AG04449 (cell line): ENCODE measurements at regions not wholly inside any gene's neighbourhood (a gene's known extent, or its start where the extent isn't known, plus 50 kb on each side); places are given as distances from the start of the nearest gene placed in this dataset.

Experiments used
- CTCF ChIA-PET: fragments of 350-600 bp; formaldehyde crosslinking; extraction: SDS; loops from one replicate; lab custom pipeline; 2021; ENCODE audit warnings: antibody characterized with exemption; lab: Yijun Ruan, JAX
- POLR2A ChIA-PET: fragments of 400-600, 350-600 bp; formaldehyde crosslinking; extraction: SDS; loops from one replicate; lab custom pipeline; 2020; ENCODE audit warnings: antibody characterized with exemption, inconsistent platforms; lab: Yijun Ruan, JAX
- DNase-seq: peaks from one replicate; pipeline ENCODE4 v3.0.0-alpha.2; 2010; ENCODE audit warnings: low read depth, low spot score
- H3K4me3 ChIP-seq: 2 replicates; pipeline ENCODE4 v1.5.1; 2011; ENCODE audit warnings: low read depth, mild to moderate bottlenecking, control low read depth, low read length
- CTCF ChIP-seq: IDR thresholded peaks from one replicate; pipeline ENCODE4 v1.5.1; 2011; ENCODE audit warnings: mild to moderate bottlenecking, moderate library complexity, low read length, control low read depth, inconsistent platforms; ENCODE audit not compliant: insufficient read depth; ENCODE audit errors: missing control alignments

DNA sequence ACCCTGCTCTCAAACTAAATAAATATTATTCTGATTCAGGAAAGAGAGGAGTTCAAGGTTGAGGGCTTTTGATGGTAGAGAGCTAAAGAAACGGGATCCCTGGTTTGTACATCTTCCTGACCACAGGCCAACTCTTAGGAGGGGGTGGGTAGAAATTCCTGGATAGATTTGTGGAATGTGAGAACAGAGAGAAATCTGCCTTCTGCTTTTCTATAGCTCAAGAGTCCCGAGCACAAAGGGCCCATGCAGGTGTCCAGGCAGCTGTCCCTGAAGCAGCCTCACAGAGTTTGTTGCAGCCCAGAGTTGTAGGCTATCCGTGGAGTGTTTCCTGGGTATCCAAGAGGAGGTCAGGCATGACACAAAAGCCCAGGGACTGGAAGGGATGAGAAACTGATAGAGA lies 198.6 kb downstream of the BCAT1 start:
- no peak overlapping the region for H3K4me3 ChIP-seq
- DNase-seq = no peak
- POLR2A ChIA-PET = no interaction called here

DNA sequence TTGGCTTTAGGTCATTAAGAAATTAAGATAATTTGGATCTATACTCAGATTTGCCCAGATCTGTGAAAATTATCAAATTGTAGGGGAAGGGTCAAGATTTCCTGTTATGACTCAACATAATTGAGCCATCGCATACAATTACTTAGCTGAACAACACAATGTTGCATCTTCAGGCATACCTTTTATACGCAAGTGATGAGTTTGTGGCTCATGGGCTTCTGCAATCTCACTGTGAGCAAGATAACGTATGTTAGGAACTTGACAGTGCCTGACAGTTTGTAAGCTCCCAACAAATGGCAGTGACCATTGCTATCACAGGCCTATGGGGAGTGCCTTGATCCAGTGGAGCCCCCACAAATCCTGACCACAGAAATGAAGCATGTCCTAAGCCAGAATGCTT lies 199.7 kb downstream of the BCAT1 start:
- POLR2A ChIA-PET = no interaction called here
- DNase-seq = no peak
- H3K4me3 ChIP-seq = no peak overlapping the region
- TF ChIP-seq CTCF = no peak
- CTCF ChIA-PET = no interaction called here

More for the DNA sequence above, 198.6 kb downstream of the BCAT1 start:
- CTCF ChIA-PET = no interaction called here
- no peak for TF ChIP-seq CTCF

DNA sequence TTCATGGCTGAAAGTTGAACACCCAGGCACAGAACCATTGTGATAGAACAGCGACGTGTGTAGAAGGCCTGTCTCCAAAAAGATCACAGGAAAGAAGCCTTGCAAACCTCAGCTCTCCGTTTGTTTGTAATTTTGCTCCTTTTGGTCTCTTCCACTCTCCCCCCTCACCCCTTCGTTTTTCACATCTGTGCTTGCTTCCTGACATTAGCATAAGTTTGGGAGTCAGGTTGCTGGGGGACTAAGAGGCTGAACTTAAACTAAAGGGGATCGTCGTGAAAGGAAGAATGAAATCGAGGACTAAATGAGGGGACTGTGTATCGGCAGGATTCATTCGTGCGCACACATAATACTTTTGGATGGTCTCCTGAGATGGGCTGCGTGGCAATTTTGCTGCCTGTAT lies 200.6 kb downstream of the BCAT1 start:
- H3K4me3 ChIP-seq = no peak overlapping the region
- ChIA-PET CTCF (no interaction called here), POLR2A (no interaction called here)

GRCh38 chr12:24746864-24747263 lies 202.0 kb downstream of the BCAT1 start:
- no peak for TF ChIP-seq CTCF
- ChIA-PET CTCF (no interaction called here), POLR2A (no interaction called here)
- no peak overlapping the region for H3K4me3 ChIP-seq
- DNase-seq = no peak

More for the DNA sequence above, 200.6 kb downstream of the BCAT1 start:
- no peak for TF ChIP-seq CTCF
- DNase-seq = no peak

DNA sequence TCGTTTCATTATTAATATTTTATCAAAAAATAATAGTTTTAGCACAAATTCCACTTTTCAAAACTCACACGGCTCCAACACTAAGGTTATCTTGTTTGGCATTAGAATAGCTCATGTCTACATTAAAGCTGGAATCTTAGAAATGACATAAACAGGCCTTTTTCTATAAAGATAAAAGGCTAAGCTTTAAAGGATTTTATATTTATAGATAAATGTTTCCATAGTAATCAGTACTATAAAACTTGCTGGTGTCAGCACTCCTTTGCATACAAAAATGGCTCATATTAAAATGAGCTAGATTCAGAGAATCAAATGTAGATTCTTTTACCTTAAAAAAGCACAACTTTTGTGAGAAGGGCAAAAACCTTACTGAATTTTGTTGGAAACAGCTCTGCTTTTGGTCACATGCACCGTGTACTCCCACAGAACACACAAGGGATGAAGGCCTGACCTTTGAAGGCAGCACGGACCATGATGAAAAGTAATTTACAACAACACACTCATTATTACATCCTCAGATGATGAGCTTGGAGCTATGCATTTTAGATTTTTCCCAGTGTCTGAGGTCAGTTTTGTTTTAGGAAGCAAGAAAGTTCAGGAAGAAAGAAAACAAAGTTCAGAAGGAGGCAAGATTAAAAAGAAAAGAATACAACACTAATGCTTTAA lies 202.8 kb downstream of the BCAT1 start:
- no peak for DNase-seq
- ChIA-PET POLR2A (no interaction called here), CTCF (interaction anchor here (1.4 kb wide), 1 partner anchor 33 kb away, joined by 6 read pairs; no protein-coding TSS in a partner anchor)
- no peak for TF ChIP-seq CTCF
- no peak overlapping the region for H3K4me3 ChIP-seq

- no peak for DNase-seq
- no peak overlapping the region for H3K4me3 ChIP-seq
- ChIA-PET POLR2A (no interaction called here), CTCF (no interaction called here)
- no peak for TF ChIP-seq CTCF
These were observed 204.7 kb downstream of the BCAT1 start for GRCh38 chr12:24743941-24744793.
